ENCODE measurements at regions not wholly inside any gene's neighbourhood (a gene's known extent, or its start where the extent isn't known, plus 50 kb on each side); places are given as distances from the start of the nearest gene placed in this dataset.

- TF ChIP-seq, protein P1, sequence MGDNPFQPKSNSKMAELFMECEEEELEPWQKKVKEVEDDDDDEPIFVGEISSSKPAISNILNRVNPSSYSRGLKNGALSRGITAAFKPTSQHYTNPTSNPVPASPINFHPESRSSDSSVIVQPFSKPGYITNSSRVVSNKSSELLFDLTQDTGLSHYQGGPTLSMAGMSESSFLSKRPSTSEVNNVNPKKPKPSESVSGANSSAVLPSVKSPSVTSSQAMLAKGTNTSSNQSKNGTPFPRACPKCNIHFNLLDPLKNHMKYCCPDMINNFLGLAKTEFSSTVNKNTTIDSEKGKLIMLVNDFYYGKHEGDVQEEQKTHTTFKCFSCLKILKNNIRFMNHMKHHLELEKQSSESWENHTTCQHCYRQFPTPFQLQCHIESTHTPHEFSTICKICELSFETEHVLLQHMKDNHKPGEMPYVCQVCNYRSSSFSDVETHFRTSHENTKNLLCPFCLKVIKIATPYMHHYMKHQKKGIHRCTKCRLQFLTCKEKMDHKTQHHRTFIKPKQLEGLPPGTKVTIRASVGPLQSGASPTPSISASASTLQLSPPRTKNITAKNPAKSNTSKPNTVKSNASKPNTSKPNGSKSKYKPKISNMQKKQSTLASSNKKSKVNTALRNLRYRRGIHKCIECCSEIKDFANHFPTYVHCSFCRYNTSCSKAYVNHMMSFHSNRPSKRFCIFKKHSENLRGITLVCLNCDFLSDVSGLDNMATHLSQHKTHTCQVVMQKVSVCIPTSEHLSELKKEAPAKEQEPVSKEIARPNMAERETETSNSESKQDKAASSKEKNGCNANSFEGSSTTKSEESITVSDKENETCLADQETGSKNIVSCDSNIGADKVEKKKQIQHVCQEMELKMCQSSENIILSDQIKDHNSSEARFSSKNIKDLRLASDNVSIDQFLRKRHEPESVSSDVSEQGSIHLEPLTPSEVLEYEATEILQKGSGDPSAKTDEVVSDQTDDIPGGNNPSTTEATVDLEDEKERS (tag by site-specific recombination; IDR thresholded peaks at IDR 0.05): no peak
- no peak for TF ChIP-seq ZFP37 (tag by site-specific recombination; IDR thresholded peaks at IDR 0.05)
- no peak for TF ChIP-seq ZEB2 (tag by site-specific recombination; IDR thresholded peaks at IDR 0.05)
- TF ChIP-seq ZNF785 (tag by site-specific recombination; IDR thresholded peaks at IDR 0.05): no peak
- TF ChIP-seq WT1 (tag by site-specific recombination; IDR thresholded peaks at IDR 0.05): no peak
- TF ChIP-seq, protein P2, sequence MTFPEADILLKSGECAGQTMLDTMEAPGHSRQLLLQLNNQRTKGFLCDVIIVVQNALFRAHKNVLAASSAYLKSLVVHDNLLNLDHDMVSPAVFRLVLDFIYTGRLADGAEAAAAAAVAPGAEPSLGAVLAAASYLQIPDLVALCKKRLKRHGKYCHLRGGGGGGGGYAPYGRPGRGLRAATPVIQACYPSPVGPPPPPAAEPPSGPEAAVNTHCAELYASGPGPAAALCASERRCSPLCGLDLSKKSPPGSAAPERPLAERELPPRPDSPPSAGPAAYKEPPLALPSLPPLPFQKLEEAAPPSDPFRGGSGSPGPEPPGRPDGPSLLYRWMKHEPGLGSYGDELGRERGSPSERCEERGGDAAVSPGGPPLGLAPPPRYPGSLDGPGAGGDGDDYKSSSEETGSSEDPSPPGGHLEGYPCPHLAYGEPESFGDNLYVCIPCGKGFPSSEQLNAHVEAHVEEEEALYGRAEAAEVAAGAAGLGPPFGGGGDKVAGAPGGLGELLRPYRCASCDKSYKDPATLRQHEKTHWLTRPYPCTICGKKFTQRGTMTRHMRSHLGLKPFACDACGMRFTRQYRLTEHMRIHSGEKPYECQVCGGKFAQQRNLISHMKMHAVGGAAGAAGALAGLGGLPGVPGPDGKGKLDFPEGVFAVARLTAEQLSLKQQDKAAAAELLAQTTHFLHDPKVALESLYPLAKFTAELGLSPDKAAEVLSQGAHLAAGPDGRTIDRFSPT (tag by site-specific recombination; IDR thresholded peaks at IDR 0.05): no peak
- no peak for TF ChIP-seq ZNF114 (tag by site-specific recombination; IDR thresholded peaks at IDR 0.05)
- TF ChIP-seq ZNF623 (tag by site-specific recombination; IDR thresholded peaks at IDR 0.05): no peak
- no peak for TF ChIP-seq PRDM2 (tag by site-specific recombination; IDR thresholded peaks at IDR 0.05; ENCODE audit: borderline replicate concordance)
- TF ChIP-seq OSR2 (tag by site-specific recombination; IDR thresholded peaks at IDR 0.05): no peak
- TF ChIP-seq ZNF610 (tag by site-specific recombination; IDR thresholded peaks at IDR 0.05; ENCODE audit: borderline replicate concordance): no peak
- TF ChIP-seq KLF8 (tag by site-specific recombination; IDR thresholded peaks at IDR 0.05): no peak
Measured at GRCh38 chr2:53452957-53453748, 314.5 kb upstream of the CHAC2 start (continued).

DNA sequence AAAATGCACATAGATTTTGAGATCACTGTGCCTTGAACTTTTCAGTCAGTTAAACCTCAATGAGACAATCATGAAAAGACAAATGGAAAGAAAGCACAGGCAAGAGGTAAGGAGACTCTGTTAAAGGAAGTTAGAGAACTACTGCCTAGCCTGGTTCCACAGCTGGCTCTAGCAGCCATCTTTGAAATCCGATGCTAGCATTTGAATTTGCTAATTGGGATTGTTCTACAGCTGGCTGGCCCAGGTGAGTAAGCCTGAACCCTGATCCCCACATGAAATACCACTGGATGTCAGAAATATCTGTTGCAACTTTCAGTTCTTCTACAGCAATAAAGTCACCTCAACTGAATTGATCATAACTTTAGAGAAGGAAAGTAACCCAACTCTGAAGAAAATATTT, 315.2 kb upstream of the CHAC2 start:
- H3K4me3 ChIP-seq (ENCODE audit: low read depth, low read length): no peak overlapping the region
- POLR2A ChIA-PET: no interaction called here
- H3K36me3 ChIP-seq (ENCODE audit: control insufficient read depth in 2 of 2, insufficient read depth in 1 of 2, low read length in 2 of 2): no peaks in the 10 kb centered on the region
- H3K27ac ChIP-seq (ENCODE audit: extremely low read depth, low read depth, low read length): no peak overlapping the region
- no peak for TF ChIP-seq ZNF239 (tag by site-specific recombination; IDR thresholded peaks at IDR 0.05)
- TF ChIP-seq ZSCAN4 (tag by site-specific recombination; IDR thresholded peaks at IDR 0.05): no peak
- TF ChIP-seq TCF7L2 (IDR thresholded peaks at IDR 0.05; ENCODE audit: borderline replicate concordance, low read depth, low read length): no peak
- TF ChIP-seq ZBTB7A (tag by site-specific recombination; IDR thresholded peaks at IDR 0.05; ENCODE audit: low read depth): no peak
- no peak for TF ChIP-seq ZNF548 (tag by site-specific recombination; IDR thresholded peaks at IDR 0.05)
- no peak for TF ChIP-seq ZNF629 (tag by site-specific recombination; IDR thresholded peaks at IDR 0.05)
- TF ChIP-seq ZSCAN16 (tag by site-specific recombination; IDR thresholded peaks at IDR 0.05): no peak
- TF ChIP-seq ZNF473 (tag by site-specific recombination; IDR thresholded peaks at IDR 0.05): no peak
- TF ChIP-seq, protein P3, sequence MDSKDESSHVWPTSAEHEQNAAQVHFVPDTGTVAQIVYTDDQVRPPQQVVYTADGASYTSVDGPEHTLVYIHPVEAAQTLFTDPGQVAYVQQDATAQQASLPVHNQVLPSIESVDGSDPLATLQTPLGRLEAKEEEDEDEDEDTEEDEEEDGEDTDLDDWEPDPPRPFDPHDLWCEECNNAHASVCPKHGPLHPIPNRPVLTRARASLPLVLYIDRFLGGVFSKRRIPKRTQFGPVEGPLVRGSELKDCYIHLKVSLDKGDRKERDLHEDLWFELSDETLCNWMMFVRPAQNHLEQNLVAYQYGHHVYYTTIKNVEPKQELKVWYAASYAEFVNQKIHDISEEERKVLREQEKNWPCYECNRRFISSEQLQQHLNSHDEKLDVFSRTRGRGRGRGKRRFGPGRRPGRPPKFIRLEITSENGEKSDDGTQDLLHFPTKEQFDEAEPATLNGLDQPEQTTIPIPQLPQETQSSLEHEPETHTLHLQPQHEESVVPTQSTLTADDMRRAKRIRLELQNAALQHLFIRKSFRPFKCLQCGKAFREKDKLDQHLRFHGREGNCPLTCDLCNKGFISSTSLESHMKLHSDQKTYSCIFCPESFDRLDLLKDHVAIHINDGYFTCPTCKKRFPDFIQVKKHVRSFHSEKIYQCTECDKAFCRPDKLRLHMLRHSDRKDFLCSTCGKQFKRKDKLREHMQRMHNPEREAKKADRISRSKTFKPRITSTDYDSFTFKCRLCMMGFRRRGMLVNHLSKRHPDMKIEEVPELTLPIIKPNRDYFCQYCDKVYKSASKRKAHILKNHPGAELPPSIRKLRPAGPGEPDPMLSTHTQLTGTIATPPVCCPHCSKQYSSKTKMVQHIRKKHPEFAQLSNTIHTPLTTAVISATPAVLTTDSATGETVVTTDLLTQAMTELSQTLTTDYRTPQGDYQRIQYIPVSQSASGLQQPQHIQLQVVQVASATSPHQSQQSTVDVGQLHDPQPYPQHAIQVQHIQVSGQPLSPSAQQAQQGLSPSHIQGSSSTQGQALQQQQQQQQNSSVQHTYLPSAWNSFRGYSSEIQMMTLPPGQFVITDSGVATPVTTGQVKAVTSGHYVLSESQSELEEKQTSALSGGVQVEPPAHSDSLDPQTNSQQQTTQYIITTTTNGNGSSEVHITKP (tag by site-specific recombination; IDR thresholded peaks at IDR 0.05): no peak
- CTCF ChIA-PET: no interaction called here
- no peaks in the 10 kb centered on the region for H3K9me3 ChIP-seq (ENCODE audit: control insufficient read depth, insufficient read depth, low read depth, low read length)
- H3K4me1 ChIP-seq (ENCODE audit: control insufficient read depth, insufficient read depth, low read length): no peaks in the 10 kb centered on the region
